CD4-positive, alpha-beta T cell treated with Interleukin-17A for 1 hour (primary cell): ENCODE measurements at regions not wholly inside any gene's neighbourhood (a gene's known extent, or its start where the extent isn't known, plus 50 kb on each side); places are given as distances from the start of the nearest gene placed in this dataset.
A peak's percentile ranks its signal among the peaks of the same experiment; 100 is the strongest.
"Not testable (repeated sequence)": the region's sequence is repeated elsewhere in the genome, so short reads cannot be mapped to it uniquely, and the experiment has no call there.

Experiments
- DNase-seq: peaks from one replicate; pipeline ENCODE4 v3.0.0-alpha.2; 2020

DNA sequence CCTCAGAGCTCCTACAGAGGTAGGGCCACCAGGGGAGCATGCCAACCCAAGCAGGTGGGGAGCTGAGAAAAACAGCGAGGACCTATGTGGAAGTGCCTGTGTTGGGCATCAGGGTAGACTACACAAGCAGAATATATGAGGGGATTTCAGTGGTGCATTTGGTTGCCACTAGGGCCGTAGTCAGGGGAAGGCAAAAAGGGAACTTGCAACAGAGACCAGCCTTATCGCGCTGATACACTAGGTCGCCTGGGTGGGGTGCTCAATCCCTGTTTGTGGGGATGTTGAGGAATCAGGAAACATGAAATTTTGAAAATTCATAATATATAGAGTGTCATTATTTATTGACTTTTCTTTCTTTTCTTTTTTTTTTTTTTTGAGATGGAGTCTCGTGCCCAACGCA, 370.9 kb upstream of the PRR16 start:
- no peak for DNase-seq

GRCh38 chr5:120096413-120096812, 367.7 kb upstream of the PRR16 start:
- no peak for DNase-seq

- no peak for DNase-seq
Observed at GRCh38 chr5:120098426-120098825, 365.7 kb upstream of the PRR16 start.

- no peak for DNase-seq
Observed at GRCh38 chr5:120098902-120099535, 365.1 kb upstream of the PRR16 start.

DNA sequence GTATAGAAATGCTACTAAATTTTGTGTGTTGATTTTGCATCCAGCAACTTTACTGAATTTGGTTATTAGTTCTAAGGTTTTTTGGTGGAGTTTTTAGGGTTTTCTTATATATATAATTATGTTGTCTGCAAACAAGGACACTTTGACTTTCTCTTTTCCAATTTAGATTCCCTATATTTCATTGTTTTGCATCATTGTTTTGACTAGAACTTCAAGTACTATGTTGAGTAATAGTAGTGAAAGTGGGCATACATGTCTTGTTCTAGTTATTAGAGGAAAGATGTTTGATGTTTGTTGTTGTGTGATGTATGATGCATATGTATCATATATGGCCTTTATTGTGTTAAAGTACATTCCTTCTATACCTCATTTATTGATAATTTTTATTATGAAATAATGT, 362.3 kb upstream of the PRR16 start:
- no peak for DNase-seq

DNA sequence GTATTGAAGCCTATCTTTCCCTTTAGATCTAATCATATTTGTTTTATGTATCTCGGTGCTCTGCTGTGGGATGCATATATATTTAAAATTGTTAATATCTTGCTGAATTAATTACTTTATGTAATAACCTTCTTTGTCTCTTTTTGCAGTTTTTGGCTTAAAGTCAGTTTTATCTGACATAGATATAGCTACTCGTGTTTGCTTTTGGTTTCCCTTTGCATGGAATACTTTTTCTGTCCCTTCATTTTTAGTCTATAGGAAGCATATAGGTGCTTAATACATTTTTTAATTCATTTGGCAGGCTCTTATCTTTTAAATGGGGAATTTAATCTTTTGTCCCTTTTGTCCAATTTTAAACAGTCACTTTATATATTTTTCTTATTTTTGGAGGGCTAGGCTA, 360.6 kb upstream of the PRR16 start:
- no peak for DNase-seq

DNA sequence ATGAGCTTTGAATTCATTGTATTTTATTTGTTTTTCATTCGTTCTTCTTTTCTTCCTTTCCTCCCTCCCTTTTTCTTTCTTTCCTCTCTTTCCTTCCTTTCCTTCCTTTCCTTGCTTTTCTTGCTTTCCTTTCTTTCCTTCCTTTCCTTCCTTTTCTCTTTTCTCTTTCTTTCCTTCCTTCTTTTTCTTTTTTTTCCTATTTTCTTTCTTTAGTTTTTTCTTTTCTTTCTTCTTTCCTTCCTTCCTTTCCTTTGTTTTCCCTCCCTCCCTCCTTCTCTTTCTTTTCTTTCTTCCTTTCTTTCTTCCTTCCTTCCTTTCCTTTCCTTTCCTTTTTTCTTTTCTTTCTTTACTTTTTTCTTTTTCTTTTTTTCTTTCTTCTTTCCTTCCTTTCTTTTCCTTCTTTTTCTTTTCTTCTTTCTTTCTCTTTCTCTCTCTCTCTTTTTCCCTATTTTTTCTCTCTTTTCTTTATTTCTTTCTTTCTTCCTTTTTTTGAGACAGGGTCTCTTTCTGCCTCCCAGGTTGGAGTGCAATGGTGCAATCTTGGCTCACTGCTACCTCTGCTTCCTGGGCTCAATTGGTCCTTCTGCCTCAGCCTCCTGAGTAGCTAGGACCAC, 357.1 kb upstream of the PRR16 start:
- no peak for DNase-seq

DNA sequence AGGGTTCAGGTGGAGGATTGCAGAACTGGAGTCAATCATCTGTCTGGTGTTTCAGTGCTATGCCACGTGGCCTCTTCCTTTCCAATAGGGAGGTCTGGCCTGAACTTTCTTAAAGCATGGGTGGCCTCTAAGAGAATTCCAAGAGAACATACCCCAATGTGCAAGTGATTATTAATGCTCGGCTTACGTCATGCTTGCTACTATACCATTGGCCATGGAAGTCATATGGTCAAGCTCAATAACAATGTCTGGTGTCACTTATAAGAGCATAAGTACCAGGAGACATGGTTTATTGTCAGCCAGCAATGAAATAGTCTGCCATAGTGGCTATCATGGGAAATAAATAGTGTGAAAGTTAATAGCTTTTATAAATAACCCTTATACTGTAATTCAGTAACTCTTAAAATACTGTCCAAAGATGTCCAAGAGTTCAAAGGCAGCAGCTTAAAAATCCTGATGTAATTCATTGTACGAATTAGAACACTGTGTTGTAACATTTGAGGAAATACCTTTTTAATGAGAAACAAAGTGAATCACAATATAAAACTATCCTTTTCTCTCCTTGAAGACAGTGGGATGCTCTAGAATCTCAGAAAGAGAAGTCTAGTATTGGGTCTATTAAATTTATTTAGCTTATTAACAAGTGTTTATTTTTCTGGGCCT, 355.4 kb upstream of the PRR16 start:
- no peak for DNase-seq

DNA sequence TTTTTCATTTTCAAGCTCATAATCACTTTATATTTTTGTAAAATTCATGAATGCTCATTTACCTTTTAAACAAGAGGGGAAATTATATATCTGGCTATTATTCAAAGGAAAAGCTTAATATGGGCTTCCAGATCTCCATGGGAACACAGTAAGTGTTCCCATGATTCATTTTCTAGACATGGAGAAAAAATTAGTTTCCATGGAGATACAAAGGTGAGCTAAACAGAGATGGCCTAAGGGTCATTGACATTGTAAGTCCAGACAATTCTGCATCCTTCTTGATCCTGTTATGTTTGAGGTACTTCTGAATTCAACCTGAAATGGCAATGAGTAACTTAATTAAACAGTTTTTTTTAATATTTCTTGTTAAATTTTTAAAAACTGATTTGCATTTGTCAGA, 341.4 kb upstream of the PRR16 start:
- DNase-seq: no peak

DNA sequence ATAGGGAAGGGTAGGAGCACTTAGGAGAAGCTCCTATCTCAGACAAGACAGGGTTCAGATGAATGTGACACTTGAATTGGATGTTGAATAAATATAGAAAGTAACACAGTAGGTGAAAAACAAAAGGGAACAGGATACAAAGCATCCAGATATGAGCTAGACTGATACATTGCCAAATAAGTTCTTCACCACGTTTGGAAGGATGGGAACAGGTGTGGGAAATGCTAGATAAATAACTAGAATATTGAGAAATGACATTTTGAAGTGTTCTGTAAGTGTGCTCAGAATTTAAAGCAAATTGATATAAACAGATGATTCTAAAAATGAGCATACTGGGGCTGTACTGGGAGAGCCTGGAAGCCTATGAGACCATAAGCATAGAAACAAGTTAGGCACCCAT, 340.1 kb upstream of the PRR16 start:
- no peak for DNase-seq

GRCh38 chr5:120124961-120125360, 339.1 kb upstream of the PRR16 start:
- DNase-seq: no peak

DNA sequence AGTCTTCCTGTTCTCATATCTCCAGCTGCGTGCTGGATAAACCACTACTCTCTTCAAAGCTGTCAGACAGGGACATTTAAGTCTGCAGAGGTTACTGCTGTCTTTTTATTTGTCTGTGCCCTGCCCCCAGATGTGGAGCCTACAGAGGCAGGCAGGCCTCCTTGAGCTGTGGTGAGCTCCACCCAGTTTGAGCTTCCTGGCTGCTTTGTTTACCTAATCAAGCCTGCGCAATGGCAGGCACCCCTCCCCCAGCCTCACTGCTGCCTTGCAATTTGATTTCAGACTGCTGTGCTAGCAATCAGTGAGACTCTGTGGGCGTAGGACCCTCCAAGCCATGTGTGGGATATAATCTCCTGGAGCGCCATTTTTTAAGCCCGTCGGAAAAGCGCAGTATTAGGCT, 331.8 kb upstream of the PRR16 start:
- not testable (repeated sequence) for DNase-seq

- DNase-seq: no peak
Observed at GRCh38 chr5:120134944-120135343, 329.2 kb upstream of the PRR16 start.

DNA sequence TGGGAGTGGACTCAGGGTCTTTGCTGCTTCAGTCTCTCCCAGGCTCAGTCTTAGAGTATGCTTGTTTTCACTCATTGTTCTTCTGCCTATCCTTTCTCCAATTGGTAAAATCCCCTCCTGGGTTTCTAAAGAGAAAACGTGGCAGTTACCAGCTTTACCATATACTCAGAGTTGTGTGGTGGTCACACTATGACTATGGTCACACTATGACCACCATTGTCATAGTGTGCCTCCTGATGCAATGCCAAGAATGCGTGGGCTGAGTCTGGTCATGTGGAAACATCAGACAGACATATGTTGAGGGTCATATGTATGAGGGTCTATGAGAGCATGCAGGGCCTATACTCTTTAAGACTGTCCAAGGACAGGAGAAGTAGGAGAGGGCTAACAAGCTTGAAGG, 326.5 kb upstream of the PRR16 start:
- DNase-seq: no peak

GRCh38 chr5:120139039-120139438, 325.1 kb upstream of the PRR16 start:
- DNase-seq: peak; percentile 4

GRCh38 chr5:120140501-120140900, 323.6 kb upstream of the PRR16 start:
- no peak for DNase-seq

GRCh38 chr5:120141076-120141475, 323.0 kb upstream of the PRR16 start:
- DNase-seq: no peak

DNA sequence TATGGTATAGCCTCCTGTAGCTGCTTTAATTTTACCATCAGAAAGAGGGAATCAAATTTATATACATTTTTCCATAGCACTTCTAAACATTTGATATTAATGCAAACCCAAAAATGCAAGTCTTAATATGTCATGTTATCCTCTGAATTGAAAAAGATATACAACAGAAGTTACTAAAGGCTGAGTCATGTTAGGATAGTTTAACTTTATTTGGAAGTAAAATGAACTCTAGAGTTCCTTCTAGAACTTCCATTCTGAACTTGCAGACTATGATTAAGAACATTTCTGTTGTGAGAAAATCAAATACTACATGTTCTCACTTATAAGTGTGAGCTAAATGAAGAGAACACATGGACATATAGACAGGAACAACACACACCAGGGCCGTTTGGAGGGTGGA, 317.3 kb upstream of the PRR16 start:
- no peak for DNase-seq

- DNase-seq: not testable (repeated sequence)
Observed at GRCh38 chr5:120147911-120148310, 316.2 kb upstream of the PRR16 start.

DNA sequence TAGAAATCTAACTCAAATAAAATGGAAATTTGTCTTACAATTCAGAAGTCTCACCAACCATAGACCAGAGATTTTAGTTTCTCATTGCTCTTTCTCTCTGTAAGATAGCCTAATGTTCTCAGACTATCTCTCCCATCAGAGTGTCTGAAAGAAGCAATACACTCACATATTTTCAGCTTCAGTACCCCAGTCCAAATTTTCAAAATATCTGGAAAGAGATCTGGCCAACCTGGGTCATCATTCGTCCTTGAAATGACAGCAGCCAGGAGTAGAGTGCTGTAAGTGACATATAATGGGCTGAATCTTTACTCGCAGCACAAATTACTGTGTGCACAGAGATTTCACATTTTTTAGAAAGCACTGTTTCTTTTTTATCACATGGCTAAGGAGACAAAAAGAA, 313.3 kb upstream of the PRR16 start:
- no peak for DNase-seq

- no peak for DNase-seq
Observed at GRCh38 chr5:120151181-120151580, 312.9 kb upstream of the PRR16 start.

DNA sequence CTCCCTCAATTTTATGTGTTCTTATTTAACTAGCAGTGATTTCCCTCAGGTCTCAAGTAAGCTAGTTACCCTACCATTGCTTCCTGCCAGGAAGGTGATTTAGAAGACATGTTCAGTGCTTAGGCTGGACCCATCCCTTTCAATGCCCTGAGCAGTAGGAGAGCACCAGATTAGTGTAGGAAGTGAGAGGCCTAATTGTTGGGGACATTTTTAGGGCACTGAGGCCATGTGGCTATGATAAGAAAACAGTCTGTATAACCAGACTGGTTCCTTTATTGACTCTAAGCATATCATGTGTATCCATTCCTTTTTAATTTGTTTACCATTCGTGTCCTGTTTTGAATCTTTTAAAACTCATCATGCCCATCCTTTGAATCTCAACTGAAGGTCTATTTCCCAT, 312.3 kb upstream of the PRR16 start:
- DNase-seq: no peak

DNA sequence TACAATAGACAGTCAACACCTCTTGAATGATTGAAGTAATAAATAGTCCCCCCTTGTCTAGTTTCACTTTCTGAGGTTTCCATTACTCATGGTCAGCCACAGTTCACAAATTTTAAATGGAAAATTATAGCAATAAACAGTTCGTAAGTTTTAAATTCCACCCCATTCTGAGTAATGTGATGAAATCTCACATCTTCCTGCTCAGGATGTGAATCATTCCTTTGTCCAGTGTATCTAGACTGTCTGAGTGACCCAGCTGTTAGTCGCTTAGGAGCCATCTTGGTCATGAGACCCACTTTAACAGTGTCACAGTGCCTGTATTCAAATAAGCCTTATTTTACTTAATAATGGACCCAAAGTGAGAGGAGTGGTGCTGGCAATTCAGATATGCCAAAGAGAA, 311.6 kb upstream of the PRR16 start:
- no peak for DNase-seq

DNA sequence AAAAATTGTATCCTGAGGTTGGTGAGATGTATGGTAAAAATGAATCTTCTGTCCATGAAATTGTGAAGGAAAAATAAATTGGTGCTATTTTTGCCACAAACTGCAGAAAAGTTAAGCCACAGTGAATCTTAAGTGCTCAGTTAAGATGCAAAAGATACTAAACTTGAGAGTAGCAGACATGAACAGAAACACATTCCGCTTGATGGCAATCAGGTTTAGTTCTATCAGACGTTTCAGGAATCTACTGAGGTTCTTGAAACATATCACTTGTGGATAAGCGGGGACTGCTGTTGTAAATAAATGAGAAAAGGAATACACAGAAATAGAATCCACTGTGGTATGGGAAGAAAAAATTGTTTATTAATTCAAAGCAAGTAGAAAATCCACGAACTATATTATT, 311.2 kb upstream of the PRR16 start:
- no peak for DNase-seq

- no peak for DNase-seq
Observed at GRCh38 chr5:120153551-120153950, 310.5 kb upstream of the PRR16 start.
